Umbilical cord (tissue), 1 donor: ENCODE measurements at regions not wholly inside any gene's neighbourhood (a gene's known extent, or its start where the extent isn't known, plus 50 kb on each side); places are given as distances from the start of the nearest gene placed in this dataset.

ENCODE experiments used
- DNase-seq: peaks from one replicate; pipeline ENCODE4 v3.0.0-alpha.2; 2015; ENCODE audit warnings: low spot score

DNA sequence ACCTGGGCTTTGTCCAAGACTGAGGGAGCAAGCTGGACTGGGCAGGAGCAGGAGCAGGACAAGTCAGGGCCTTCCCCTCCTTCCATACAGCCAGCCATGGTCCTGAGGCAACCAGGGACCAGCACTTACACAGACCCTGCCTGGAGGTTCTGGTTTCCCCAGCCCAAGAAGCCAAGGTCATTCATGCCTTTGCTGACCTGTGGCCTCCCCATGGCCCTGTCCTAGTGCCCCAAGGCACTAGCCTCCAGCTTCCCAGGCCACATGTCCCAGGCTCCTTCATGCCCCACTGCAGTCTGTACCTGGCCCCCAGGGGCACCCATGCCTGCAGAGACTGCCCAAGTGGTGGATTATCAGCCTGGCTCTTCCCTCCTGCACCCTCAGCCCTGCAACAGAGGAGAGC lies 243.9 kb downstream of the TOMM20 start:
- no peak for DNase-seq

DNA sequence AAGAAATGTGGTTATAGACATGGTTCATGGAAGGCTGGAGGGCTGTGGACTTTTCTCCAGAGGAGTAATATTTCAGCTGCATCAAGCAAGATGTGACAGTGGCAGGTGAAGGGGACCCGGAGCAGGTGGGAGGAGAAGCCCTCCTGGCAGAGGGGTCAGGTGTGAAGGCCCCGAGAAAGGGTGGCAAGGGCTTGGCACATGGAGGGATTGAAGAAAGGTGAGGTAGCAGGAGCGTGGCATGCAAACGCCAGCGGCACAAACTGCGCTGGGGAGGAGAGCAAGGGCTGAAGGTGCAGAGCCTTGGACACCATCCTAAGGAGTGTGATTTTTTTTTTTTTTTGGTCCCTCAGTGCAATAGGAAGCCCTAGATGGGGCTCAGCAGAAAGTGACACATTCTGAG lies 244.6 kb downstream of the TOMM20 start:
- no peak for DNase-seq

DNA sequence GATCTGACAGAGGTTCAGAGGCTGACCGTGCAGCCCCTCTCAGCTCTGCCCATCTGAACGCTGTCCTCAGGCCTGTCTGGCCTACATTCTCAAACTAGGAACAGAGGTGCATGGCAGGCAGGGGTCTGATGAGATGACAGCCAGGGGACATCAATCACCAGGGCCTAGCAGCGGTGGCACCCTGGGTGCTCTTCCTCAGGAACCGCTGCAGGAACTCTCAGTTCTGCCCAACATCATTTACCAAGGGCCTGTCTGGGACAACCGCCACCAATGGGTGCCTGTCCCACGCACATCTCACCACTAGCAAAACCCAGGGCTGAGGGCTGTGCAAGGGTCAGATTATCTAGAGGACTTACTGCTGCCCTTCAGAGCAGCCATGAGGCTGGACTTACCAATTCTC lies 245.7 kb downstream of the TOMM20 start:
- no peak for DNase-seq

- DNase-seq, result no peak
Observed at GRCh38 chr1:234881893-234882771, 246.5 kb downstream of the TOMM20 start.

DNA sequence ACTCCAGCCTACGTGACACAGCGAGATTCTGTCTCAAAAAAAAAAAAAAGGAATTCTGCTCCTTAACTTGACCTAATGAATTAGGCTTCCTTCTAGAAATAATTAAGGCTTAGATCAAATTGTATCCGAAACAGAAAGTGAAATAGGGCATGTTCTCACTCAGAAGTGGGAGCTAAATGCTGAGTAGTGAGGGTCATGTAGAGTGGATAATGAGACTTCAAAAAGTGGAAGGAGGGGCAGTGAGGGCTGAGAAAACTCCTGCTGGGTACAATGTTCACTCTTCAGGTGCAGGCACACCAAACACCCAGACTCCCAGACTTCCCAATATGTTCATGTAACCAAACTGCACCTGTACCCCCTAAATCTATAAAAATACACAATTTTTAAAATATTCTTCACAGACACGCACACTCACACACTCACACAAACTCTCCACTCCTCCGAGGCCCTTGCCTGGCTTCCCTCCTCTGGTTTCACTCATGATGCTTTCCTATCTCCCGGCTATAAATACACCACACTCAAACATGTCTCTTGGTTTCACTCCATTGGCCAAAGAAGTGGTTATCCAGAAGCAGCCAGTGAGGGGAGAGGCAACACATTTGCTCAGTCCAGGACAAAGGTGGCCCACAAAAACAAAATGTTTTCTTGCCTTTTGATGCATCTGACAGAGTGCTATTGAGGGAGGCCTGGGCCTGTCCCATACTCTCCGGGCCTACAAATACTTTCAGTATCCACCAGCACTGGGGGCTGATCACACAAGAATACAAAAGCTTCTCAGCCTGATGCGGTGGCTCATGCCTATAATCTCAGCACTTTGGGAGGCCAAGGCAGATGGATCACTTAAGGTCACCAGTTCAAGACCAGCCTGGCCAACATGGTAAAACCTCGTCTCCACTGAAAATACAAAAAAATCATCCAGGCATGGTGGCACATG lies 249.2 kb downstream of the TOMM20 start:
- DNase-seq, result no peak

GRCh38 chr1:234878288-234878687 lies 250.3 kb downstream of the TOMM20 start:
- no peak for DNase-seq

GRCh38 chr1:234877761-234878160 lies 250.9 kb downstream of the TOMM20 start:
- no peak for DNase-seq

- DNase-seq, result peak; percentile 88
Observed at GRCh38 chr1:234875953-234876855, 252.4 kb downstream of the TOMM20 start.

- DNase-seq, result no peak
Observed at GRCh38 chr1:234875328-234875952, 253.2 kb downstream of the TOMM20 start.

DNA sequence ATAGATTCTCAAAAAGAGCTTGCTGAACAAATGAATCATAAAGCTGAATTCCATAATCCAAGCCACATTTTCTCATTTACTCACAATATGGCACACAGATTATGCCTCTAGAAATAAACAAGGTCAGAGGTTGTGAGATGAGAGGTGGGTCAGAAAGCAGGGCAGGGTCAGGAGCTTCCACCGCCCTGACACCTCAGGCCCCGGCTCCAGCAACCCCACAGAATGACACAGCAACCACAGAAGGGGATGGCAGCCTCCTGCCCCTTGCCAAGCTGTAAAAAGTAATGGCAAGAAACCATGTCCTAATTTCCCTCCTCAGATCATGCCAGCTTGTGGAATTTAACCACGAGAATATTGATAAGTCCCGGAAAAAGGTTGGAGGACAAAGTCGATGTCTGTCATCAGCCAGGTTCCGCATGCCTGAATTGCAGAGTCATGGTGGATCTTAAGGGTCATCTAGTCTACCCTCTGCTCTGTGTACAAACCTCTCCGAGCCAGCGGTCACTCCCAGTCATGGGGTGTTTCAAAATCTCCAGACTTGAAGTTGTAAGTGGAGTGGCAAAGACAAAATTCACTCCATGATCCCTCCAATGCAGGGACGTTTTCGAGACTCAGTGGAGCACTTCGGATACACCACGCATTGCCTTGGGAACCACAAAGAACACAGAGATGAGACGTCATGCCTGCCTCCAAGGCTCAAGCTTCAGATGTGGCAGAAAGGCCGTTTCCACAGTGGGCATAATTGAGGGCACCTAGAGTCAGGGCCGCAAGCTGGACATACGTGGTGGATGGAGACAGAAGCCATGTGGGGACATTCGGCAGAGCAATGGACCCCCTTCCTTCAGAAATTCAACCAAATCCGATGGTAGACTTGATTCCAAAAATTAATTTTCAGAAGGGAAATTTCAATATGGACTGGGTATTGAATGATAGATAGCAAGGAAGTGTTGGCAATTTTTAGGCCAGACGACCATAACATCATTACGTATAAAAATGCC lies 254.0 kb downstream of the TOMM20 start:
- no peak for DNase-seq

GRCh38 chr1:234871710-234872271 lies 256.8 kb downstream of the TOMM20 start:
- no peak for DNase-seq

- no peak for DNase-seq
Observed at GRCh38 chr1:234871039-234871709, 257.5 kb downstream of the TOMM20 start.

GRCh38 chr1:234870020-234870981 lies 258.3 kb downstream of the TOMM20 start:
- DNase-seq, result no peak

GRCh38 chr1:234869182-234870019 lies 259.2 kb downstream of the TOMM20 start:
- DNase-seq, result no peak

GRCh38 chr1:234868296-234869147 lies 258.5 kb upstream of the IRF2BP2 start:
- no peak for DNase-seq
